K562 (cell line): ENCODE measurements at regions not wholly inside any gene's neighbourhood (a gene's known extent, or its start where the extent isn't known, plus 50 kb on each side); places are given as distances from the start of the nearest gene placed in this dataset.

Source experiments
- ATAC-seq: fragments of 200-7000 bp; cut with Tn5 transposase; 3 replicates; pipeline ENCODE4 v1.9.1; 2020; ENCODE audit warnings: moderate library complexity
- BruUV-seq: library from RNA; stranded (reverse); fragments of 400-500 nt; replicated peaks from 2 replicates; lab custom pipeline; 2021; lab: Mats Ljungman, UMichigan
- CTCF ChIA-PET: fragments of 300-600 bp; formaldehyde crosslinking; extraction: SDS; loops from one replicate; lab custom pipeline; 2021; ENCODE audit warnings: low intra/inter-chr PET ratio; lab: Yijun Ruan, JAX
- POLR2A ChIA-PET: fragments of 300-600, 350-650 bp; sonication (Branson Sonifier 250); formaldehyde crosslinking; extraction: SDS; loops from one replicate; lab custom pipeline; 2021; ENCODE audit warnings: antibody characterized with exemption, inconsistent platforms; lab: Yijun Ruan, JAX
- DNase-seq, 4 experiments: peaks; one replicate each; pipeline versions ENCODE4 v3.0.0 to v3.0.0-alpha.2; 2011 to 2018; ENCODE audit warnings: low spot score in 3 of 4, mixed read lengths in 3 of 4; ENCODE audit errors: extremely low read depth in 1 of 4
- FAIRE-seq: peaks from 2 replicates; lab custom pipeline; 2011; peaks lifted over from hg19 to GRCh38; lab: Jason Lieb, UNC
- H2AFZ ChIP-seq: 2 replicates; pipeline ENCODE4 v1.6.0; 2011; ENCODE audit warnings: low read depth, low read length, control low read depth, inconsistent platforms
- H3K27ac ChIP-seq: fragments of 200-600 bp; 3 replicates; pipeline ENCODE4 v1.8.0; 2011; ENCODE audit warnings: low read depth, mild to moderate bottlenecking, control low read depth, inconsistent platforms, low read length, moderate library complexity, mixed read lengths; ENCODE audit errors: extremely low read depth
- H3K27me3 ChIP-seq, 2 experiments: fragments of 300-600 bp in 1 of 2; 2 replicates in 1 of 2; 3 replicates in 1 of 2; pipeline versions ENCODE4 v1.6.0 to v1.8.0; 2011; ENCODE audit warnings: inconsistent platforms in 2 of 2, low read length in 2 of 2, mild to moderate bottlenecking in 1 of 2, mixed read lengths in 1 of 2, moderate library complexity in 1 of 2; ENCODE audit not compliant: control insufficient read depth in 2 of 2, insufficient read depth in 2 of 2
- H3K36me3 ChIP-seq: fragments of 300-600 bp; 3 replicates; pipeline ENCODE4 v1.8.0; 2011; ENCODE audit warnings: mild to moderate bottlenecking, low read length, inconsistent platforms; ENCODE audit not compliant: control insufficient read depth, insufficient read depth
- H3K4me1 ChIP-seq, 2 experiments: fragments of 200-600 bp in 1 of 2; replicated peaks in 1 of 2; 2 replicates in 1 of 2; 3 replicates in 1 of 2; pipeline versions ENCODE4 v1.5.1 to v1.8.0; 2011; ENCODE audit warnings: inconsistent platforms in 2 of 2, low read length in 2 of 2, mild to moderate bottlenecking in 1 of 2, mixed read lengths in 1 of 2, moderate library complexity in 1 of 2; ENCODE audit not compliant: control insufficient read depth in 2 of 2, insufficient read depth in 2 of 2
- H3K4me2 ChIP-seq: 2 replicates; pipeline ENCODE4 v1.6.1; 2011; ENCODE audit warnings: low read length, control low read depth, inconsistent platforms, mixed read lengths; ENCODE audit not compliant: insufficient read depth
- H3K4me3 ChIP-seq: fragments of 200-600 bp; sonication (generic), shearing (Covaris generic); 2 replicates; pipeline ENCODE4 v1.5.1; 2016; ENCODE audit warnings: control low read depth, inconsistent platforms
- H3K79me2 ChIP-seq: fragments of 200-600 bp; 3 replicates; pipeline ENCODE4 v1.8.0; 2011; ENCODE audit warnings: low read length, inconsistent platforms; ENCODE audit not compliant: control insufficient read depth, insufficient read depth
- H3K9ac ChIP-seq, 2 experiments: 2 replicates each; pipeline versions ENCODE4 v1.6.0 to v1.6.1; 2011; ENCODE audit warnings: low read depth in 2 of 2, low read length in 2 of 2, control low read depth in 1 of 2, inconsistent platforms in 1 of 2, mild to moderate bottlenecking in 1 of 2, mixed read lengths in 1 of 2; ENCODE audit not compliant: insufficient read depth in 1 of 2
- H3K9me1 ChIP-seq: one replicate; pipeline ENCODE4 v1.6.0; 2011; ENCODE audit warnings: inconsistent platforms, mild to moderate bottlenecking, low read length, moderate library complexity; ENCODE audit not compliant: control insufficient read depth, insufficient read depth
- H3K9me3 ChIP-seq: replicated peaks from 2 replicates; pipeline ENCODE4 v1.5.1; 2011; ENCODE audit warnings: low read depth, low read length, inconsistent platforms; ENCODE audit not compliant: control insufficient read depth, insufficient read depth
- H4K20me1 ChIP-seq: replicated peaks from 2 replicates; pipeline ENCODE4 v1.6.1; 2011; ENCODE audit warnings: low read length, inconsistent platforms, mixed read lengths; ENCODE audit not compliant: control insufficient read depth, insufficient read depth
- CC2D1A ChIP-seq: fragments of 450-650 bp; IDR thresholded peaks from 2 replicates; pipeline ENCODE4 v1.6.1; 2017; ENCODE audit warnings: mild to moderate bottlenecking
- COPS2 ChIP-seq: fragments of 450-650 bp; conservative IDR thresholded peaks from 2 replicates; pipeline ENCODE4 v1.6.1; 2016; ENCODE audit warnings: mild to moderate bottlenecking, moderate library complexity
- ELF2 ChIP-seq: fragments of 250-450 bp; sonication (Bioruptor Pico); IDR thresholded peaks from 2 replicates; pipeline ENCODE4 v1.5.0; 2021; ENCODE audit warnings: mild to moderate bottlenecking
- FOXK2 ChIP-seq, 2 experiments: fragments of 450-650 bp; IDR thresholded peaks in 1 of 2; conservative IDR thresholded peaks in 1 of 2; 2 replicates each; pipeline ENCODE4 v1.6.1; 2016; ENCODE audit warnings: low read depth in 2 of 2, mild to moderate bottlenecking in 1 of 2
- HEY1 ChIP-seq: fragments of 250-450 bp; sonication (Bioruptor Pico); IDR thresholded peaks from 2 replicates; pipeline ENCODE4 v1.5.0; 2020; ENCODE audit warnings: mild to moderate bottlenecking, moderate library complexity, borderline replicate concordance
- KLF16 ChIP-seq: IDR thresholded peaks from 2 replicates; pipeline ENCODE4 v1.6.1; 2016; ENCODE audit warnings: antibody characterized with exemption
- KLF6 ChIP-seq: fragments of 250-450 bp; sonication (Bioruptor Pico); IDR thresholded peaks from 2 replicates; pipeline ENCODE4 v1.4.0; 2020; ENCODE audit warnings: mild to moderate bottlenecking, moderate library complexity, borderline replicate concordance
- MYNN ChIP-seq, 2 experiments: sonication (generic); formaldehyde crosslinking in 1 of 2; IDR thresholded peaks; 2 replicates each; pipeline versions ENCODE4 v1.5.0 to v1.6.1; 2016 to 2020; ENCODE audit warnings: antibody characterized with exemption in 1 of 2, missing genetic modification reagents in 1 of 2
- NFATC3 ChIP-seq: fragments of 450-650 bp; IDR thresholded peaks from 2 replicates; pipeline ENCODE4 v1.6.1; 2017; ENCODE audit warnings: mild to moderate bottlenecking
- NR2C2 ChIP-seq, 2 experiments: fragments of 200-800 bp in 1 of 2; sonication (Bioruptor generic) in 1 of 2; sonication (generic) in 1 of 2; formaldehyde crosslinking in 1 of 2; IDR thresholded peaks; 2 replicates each; pipeline versions ENCODE4 v1.6.1 to v1.8.0; 2016 to 2022; ENCODE audit warnings: mild to moderate bottlenecking in 1 of 2, missing compliant biosample characterization in 1 of 2, missing genetic modification characterization in 1 of 2, missing genetic modification reagents in 1 of 2
- PURB ChIP-seq: sonication (generic); formaldehyde crosslinking; IDR thresholded peaks from 2 replicates; pipeline ENCODE4 v1.9.0; 2021; ENCODE audit warnings: low read depth, mild to moderate bottlenecking, missing genetic modification reagents
- RBM25 ChIP-seq: fragments of 200-400 bp; formaldehyde crosslinking; IDR thresholded peaks from 2 replicates; pipeline ENCODE4 v1.6.1; 2018; ENCODE audit warnings: low read length, low read depth, moderate library complexity; ENCODE audit not compliant: severe bottlenecking
- UBTF ChIP-seq, 2 experiments: IDR thresholded peaks; 2 replicates each; pipeline ENCODE4 v1.6.1; 2012; ENCODE audit warnings: improper control_type of control experiment in 2 of 2, low read depth in 2 of 2, low read length in 2 of 2, borderline replicate concordance in 1 of 2
- ZBTB26 ChIP-seq: fragments of 450-650 bp; formaldehyde crosslinking; IDR thresholded peaks from 2 replicates; pipeline ENCODE4 v1.4.0; 2022; ENCODE audit warnings: missing genetic modification characterization
- ZBTB33 ChIP-seq: sonication (generic); formaldehyde crosslinking; IDR thresholded peaks from 2 replicates; pipeline ENCODE4 v1.8.1; 2023; ENCODE audit warnings: mild to moderate bottlenecking, missing genetic modification reagents
- ZNF263 ChIP-seq: sonication (generic); formaldehyde crosslinking; IDR thresholded peaks from 2 replicates; pipeline ENCODE4 v1.8.0; 2022; ENCODE audit warnings: mild to moderate bottlenecking, missing genetic modification reagents, borderline replicate concordance
- ZNF707 ChIP-seq: fragments of 250-450 bp; sonication (Bioruptor Pico); conservative IDR thresholded peaks from 2 replicates; pipeline ENCODE4 v1.8.0; 2022; ENCODE audit warnings: inconsistent platforms, mild to moderate bottlenecking, moderate library complexity
- ZSCAN29 ChIP-seq: fragments of 450-650 bp; IDR thresholded peaks from 2 replicates; pipeline ENCODE4 v1.6.1; 2017
- WGBS: fragments of 100-300 bp; shearing (Covaris generic); methylation state at CpG from one replicate; pipeline ENCODE4 v1.1.6; 2016; ENCODE audit warnings: low coverage, mixed read lengths; ENCODE audit not compliant: insufficient coverage; ENCODE audit errors: missing lambda C conversion rate; 5-methylcytosine and 5-hydroxymethylcytosine counted together
- in situ Hi-C: fragments of 300-500 bp; cut with MboI; formaldehyde crosslinking; loops from 4 replicates; pipeline ENCODE4 v1.15.0; 2018; ENCODE audit warnings: inconsistent platforms, mixed read lengths
- intact Hi-C: fragments of 100-400 bp; cut with micrococcal nuclease; formaldehyde crosslinking; loops from 2 replicates; pipeline ENCODE4 v1.14.2; 2022

GRCh38 chrX:40479777-40480318 is 100.9 kb upstream of the ATP6AP2 start:
- DNase-seq (peak; percentile 48 to 76 (median 54)), FAIRE-seq (peak; percentile 87), ATAC-seq (peak; percentile 92)
- Histone ChIP-seq H3K9me3 (no peaks in the 10 kb centered on the region), H3K9me1 (no peaks in the 10 kb centered on the region), H4K20me1 (no peaks in the 10 kb centered on the region), H3K36me3 (no peaks in the 10 kb centered on the region), H3K79me2 (no peaks in the 10 kb centered on the region), H3K27me3 (no peaks in the 10 kb centered on the region), H3K4me1 (peaks cover 0 to 29% of the 10 kb centered on the region in 2 experiments; a peak in 3 of 5 replicates), H2AFZ (peak overlapping the region; percentile 29), H3K9ac (no peak overlapping the region), H3K4me2 (peak overlapping the region; percentile 20; the same call in 1 of the 2 replicates), H3K4me3 (no peak overlapping the region), H3K27ac (peak overlapping the region; percentile 69)
- no TSS peak for BruUV-seq
- CTCF ChIA-PET: no interaction called here
- intact Hi-C loops: no loop called here
- POLR2A ChIA-PET: interaction anchor here (0.7 kb wide), 1 partner anchor 887 kb away, joined by 3 read pairs; no protein-coding TSS in a partner anchor
- WGBS: 17% methylated on average over 6 of the region's 7 CpGs
- in situ Hi-C loops: no loop called here
- TF ChIP-seq ZBTB26 (no peak), PURB (CRISPR knock-in tag) (no peak), NR2C2 (CRISPR knock-in tag; IDR thresholded peaks at IDR 0.05) (no peak), NR2C2 (tag; IDR thresholded peaks at IDR 0.05) (peak; percentile 68), ZSCAN29 (no peak), UBTF (IDR thresholded peaks at IDR 0.05; ENCODE audit: borderline replicate concordance in 1 of 2, low read depth in 2 of 2, low read length in 2 of 2) (no peak), RBM25 (no peak), MYNN (IDR thresholded peaks at IDR 0.05) (no peak), MYNN (CRISPR knock-in tag; IDR thresholded peaks at IDR 0.05) (no peak), FOXK2 (conservative IDR thresholded peaks at IDR 0.05 in 1 of 2, IDR thresholded peaks at IDR 0.05 in 1 of 2; ENCODE audit: low read depth in 2 of 2) (no peak), NFATC3 (no peak), KLF16 (no peak), ELF2 (CRISPR knock-in tag) (no peak), ZBTB33 (CRISPR knock-in tag) (0 out of 2 replicates have a peak, but pooled peaks have one; percentile 47), COPS2 (no peak), ZNF707 (CRISPR knock-in tag) (no peak), KLF6 (no peak), CC2D1A (no peak), ZNF263 (no peak), HEY1 (CRISPR knock-in tag) (no peak)
